Activated CD8-positive, alpha-beta memory T cell treated with anti-CD3 and anti-CD28 coated beads, Interleukin-2, amount 50 U/mL, for 24 hours (primary cell): ENCODE measurements at regions not wholly inside any gene's neighbourhood (a gene's known extent, or its start where the extent isn't known, plus 50 kb on each side); places are given as distances from the start of the nearest gene placed in this dataset.

Source experiments
- DNase-seq: peaks from one replicate; pipeline ENCODE4 v3.0.0-alpha.2; 2020; ENCODE audit errors: extremely low read depth

DNA sequence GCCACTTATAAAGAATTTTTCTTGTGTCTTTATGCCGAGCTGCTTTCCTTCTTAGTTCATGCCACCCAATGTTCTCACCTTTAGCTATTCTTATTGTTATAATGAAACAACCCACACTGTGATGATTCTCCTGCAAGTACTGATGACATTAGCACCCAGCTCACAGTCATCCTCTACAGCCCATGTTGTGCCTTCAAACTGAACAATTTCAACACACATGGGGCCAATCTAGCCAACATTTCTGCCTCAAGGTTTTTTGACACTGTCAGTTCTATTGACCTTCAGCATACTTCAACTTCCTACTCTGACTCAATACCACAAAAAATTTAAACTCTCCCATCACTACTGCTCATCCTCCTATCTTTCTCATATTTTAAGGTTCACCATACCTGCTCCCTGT is 752.4 kb downstream of the FGF9 start:
- no peak for DNase-seq

DNA sequence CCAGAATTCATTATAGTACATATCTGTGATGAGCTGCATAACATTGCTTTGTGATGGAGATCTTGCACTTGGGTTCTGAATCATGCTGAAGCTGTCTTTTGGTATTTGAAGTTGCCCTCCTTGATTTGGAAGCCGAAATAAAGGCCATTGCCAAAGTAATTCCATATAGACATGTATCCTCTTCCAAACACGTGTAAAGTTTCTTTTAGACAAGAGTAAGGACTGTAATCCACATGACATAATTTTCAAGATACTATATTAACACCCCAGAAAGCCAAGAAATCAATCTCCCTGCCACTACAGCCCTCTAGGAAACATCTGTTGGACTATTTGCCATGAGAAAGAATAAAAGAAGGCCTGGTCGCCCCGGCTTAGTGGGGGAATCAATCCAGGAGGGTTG is 754.2 kb downstream of the FGF9 start:
- DNase-seq, result no peak

- no peak for DNase-seq
These were observed 753.7 kb upstream of the SGCG start for GRCh38 chr13:22427066-22427465.

DNA sequence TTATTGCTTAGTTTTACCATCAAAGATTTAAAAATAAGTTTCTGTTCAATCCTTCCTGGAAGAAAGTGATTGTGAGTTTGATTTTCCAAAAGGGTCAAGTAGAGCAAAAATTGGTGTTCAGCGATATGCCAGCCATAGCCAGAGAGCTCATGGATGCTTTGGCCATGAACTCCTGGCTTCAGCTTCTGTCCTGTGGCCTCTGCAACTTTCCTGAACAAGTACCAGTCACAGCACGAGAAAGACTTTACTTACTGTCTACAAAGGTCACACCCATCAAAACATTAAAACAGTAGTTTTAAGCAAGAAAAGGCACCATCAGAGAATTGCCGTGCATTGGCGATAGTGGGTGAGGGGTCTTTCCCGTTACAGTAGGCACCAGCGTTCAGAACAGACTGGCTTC is 753.0 kb upstream of the SGCG start:
- DNase-seq, result no peak

GRCh38 chr13:22428188-22428828 is 752.5 kb upstream of the SGCG start:
- no peak for DNase-seq

GRCh38 chr13:22432690-22433089 is 748.1 kb upstream of the SGCG start:
- no peak for DNase-seq

- DNase-seq, result no peak
These were observed 733.5 kb upstream of the SGCG start for GRCh38 chr13:22447132-22447886.

DNA sequence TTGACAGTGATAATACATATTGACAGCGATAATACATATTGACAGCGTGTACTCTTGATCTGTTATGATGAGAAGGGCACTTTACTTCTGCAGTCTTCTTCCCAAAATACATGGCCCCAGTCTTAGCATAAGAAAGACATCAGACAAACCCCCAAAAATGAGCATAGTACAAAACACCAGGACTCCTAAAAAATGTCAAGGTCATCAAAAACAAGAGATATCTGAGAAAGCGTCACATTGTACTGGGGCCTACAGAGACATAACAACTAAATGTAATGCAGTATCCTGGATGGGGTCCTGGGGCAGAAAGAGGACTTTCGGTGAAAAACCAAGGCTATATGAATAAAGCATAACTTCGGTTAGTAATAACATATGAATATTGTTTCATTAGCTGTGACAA is 731.5 kb upstream of the SGCG start:
- no peak for DNase-seq

DNA sequence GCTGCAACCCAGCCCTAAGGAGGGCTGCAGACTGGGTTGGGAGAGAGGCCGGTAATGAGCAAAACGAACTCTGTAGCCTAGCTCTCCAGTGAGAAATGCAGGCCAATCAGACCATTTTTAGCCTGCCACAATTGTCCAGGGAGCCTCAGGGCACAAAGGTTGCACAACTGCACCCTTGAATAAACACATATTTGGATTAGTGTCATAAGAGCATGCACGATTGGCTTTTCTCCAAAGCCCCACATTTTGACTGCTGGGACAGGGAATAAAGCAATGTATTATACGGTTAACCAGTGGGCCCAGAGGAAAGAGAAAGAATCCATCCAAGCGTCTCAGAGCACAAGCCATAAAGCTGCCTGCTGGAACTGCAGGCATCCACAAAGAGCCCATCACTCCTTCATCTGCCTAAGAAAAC is 729.4 kb upstream of the SGCG start:
- no peak for DNase-seq

DNA sequence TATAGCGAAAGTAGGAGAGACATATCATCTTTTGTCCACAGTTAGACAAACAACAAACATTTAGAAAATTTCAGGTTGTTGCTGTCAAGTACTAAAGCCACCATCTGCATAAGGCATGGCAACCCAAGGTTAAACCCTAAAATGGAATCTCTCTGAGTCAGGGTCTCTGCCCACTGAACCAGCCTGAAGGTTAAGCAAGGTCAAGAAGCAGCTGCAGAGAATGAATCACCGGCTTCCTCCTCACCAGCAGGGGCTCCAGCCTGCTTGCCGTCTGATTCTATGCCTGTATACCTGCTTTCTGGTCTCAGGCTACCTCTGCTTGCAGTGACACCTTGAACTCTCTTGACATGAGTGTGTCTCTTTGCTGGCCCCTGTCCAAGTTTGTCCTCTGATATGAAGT is 726.2 kb upstream of the SGCG start:
- DNase-seq, result no peak

GRCh38 chr13:22455036-22455435 is 725.7 kb upstream of the SGCG start:
- DNase-seq, result no peak

DNA sequence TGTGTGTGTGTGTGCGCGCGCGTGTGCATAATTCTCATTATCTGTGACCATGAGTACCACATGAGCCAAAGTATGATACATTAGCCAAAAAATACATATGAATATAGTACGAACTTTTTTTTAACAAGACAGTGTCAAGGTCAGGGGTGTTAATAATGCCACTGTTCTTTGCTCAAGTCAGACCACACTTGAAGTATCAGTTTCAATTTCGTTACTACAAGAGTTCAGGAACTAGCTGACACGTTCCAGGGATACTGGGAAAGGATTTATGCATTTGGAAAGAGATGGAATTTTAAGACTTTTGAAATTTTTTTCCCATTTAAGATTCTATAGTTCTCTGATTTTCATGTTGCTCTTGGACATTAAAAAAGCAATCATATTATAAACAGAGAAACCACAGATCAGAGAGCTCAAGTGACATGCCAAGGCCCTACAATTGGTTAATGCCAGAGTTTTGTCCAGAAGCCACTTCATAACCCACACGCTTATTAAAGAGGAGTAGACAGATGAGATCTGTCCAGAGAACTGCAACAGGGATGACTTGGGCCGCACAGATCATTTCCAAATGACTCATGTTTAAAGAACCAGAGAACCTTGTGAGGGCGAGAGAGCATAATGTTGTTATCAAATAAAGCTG is 718.8 kb upstream of the SGCG start:
- DNase-seq, result no peak

DNA sequence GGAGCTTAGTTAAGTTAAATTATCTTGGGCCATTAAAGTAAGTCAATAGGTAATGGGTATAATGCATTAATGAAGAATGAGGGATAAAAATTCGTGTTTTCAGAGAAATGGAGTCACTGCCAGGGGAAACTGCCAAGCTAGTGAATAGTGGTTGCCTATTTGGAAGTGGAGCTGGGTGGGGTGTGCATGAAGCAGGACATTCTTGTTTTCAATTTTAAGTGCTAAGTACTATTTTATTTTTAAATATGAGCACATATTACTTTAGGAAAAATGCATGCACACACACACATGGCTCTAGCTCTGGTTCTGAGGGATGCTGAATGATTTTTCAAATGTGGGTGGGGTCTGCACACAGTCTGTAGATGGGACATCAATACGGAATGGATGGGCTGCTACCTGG is 717.7 kb upstream of the SGCG start:
- no peak for DNase-seq

- DNase-seq, result no peak
These were observed 712.7 kb upstream of the SGCG start for GRCh38 chr13:22468045-22468444.

DNA sequence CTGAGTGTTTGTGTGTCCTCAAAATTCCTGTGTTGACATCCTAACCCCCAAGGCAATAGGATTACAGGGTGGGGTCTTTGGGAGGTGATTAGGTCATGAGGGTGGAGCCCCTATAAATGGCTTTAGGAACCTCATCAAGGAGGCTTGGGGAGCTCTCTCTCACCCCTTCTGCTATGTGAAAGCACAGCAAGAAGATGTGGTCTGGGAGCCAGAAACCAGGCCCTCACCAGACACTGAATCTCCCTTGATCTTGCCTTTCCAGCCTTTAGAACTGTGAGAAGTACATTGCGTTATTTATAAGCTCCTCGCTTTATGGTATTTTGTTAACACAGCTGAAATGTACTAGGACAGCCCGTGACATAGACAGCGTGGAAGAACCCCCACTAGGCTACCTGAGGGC is 712.0 kb upstream of the SGCG start:
- DNase-seq, result no peak

DNA sequence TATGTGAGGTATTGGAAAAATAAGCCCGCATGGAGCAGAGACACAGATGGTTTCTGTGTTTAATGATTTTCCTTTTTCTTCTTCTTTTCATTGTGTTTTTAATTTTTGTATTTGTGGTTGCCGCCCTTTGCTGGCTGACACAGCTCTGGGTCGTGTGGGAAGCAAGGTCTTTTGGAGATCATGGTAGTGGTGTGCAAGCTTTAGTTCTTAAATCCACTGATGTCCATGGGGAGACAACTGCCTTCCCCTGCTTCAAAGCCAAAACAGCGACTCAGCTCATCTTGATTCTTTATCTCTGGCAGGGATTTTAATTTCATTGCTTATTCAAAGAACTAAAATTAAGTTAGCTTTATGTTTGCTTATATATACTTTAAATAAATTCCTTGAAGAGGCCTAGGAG is 711.3 kb upstream of the SGCG start:
- DNase-seq, result no peak

- DNase-seq, result no peak
These were observed 710.7 kb upstream of the SGCG start for GRCh38 chr13:22470075-22470474.

DNA sequence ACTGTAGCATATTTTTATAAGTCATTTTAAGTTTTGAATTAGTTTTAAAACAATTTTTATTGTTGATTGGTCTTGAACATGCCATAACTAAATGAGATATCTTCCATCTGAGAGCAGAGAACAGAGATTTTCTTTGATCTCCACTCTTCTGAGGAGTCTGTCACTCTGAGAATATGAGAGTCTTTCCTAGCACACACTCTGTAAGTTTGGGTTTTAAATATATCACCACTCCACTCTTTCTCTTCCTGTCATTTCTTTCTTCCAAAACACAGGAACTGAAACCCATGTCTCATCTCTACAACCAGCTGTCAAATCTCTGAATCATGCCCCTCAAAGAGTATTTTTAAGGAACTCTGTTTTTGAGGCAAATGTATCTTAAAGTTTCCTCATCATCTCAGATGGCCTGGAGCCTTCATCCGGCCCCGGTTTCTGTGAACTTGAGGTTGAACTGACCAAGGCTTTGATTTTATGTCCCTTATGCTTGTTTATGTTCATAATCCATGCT is 698.2 kb upstream of the SGCG start:
- no peak for DNase-seq

GRCh38 chr13:22483276-22483675 is 697.5 kb upstream of the SGCG start:
- no peak for DNase-seq

- no peak for DNase-seq
These were observed 694.3 kb upstream of the SGCG start for GRCh38 chr13:22486490-22486889.

DNA sequence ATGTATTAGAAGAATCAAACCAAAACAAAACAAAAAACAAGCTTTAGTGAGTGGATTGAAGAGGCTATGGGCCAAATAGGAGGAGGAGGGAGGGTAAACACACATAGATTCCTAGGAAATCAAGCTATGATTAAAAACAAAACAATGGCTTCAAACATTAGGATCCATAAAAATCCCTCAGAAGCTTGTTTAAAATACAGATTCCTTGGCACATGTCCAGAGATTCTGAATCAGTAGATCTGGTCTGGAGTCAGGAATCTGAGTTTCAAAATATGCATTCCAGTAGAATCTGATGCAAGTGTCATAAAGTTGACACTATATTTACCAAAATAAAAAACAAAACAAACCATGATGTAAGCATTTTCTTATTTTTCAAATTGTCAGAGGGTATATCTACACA is 692.8 kb upstream of the SGCG start:
- DNase-seq, result no peak

GRCh38 chr13:22489771-22490170 is 691.0 kb upstream of the SGCG start:
- DNase-seq, result no peak

DNA sequence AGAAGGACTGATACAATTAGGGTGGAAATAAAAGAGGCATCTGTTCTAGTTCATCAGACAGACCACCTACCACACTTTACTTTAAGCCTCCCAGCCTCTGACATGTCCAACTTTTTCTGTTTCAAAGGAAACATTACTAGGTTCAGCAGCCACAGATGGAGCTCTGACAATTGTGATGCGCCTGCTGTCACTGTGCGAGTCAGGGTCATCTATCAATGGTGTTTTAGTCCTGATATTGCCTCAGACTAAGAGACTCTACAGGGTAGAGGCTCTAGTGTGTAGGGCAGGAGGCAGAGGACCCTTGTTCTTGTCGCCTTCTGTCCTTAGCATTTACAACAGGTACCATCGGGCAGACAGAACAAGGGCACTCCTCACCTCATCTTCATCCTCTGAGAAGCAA is 685.0 kb upstream of the SGCG start:
- no peak for DNase-seq
